ENCODE measurements at regions not wholly inside any gene's neighbourhood (a gene's known extent, or its start where the extent isn't known, plus 50 kb on each side); places are given as distances from the start of the nearest gene placed in this dataset.
A peak's percentile ranks its signal among the peaks of the same experiment; 100 is the strongest.

DNA sequence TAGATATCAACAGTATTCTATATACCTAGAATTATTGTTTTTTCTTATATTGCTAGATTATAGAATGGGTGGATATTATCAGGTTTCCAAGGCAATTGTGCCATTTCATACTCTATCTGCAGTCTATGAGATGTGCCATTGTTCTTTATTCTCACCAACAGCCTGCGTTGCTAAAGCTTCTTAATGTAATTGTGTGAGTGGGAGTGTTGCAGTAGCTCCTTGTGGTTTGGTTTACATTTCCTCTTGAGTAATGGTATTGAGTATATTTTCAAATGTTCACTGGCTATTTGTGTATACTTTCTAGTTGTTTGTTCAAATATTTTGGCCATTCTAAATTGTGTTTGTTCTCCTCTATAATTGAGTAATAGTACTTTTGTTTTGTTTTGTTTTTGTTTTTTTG, 199.2 kb downstream of the TFEC start:
- intact Hi-C loops (cut with DNase I, micrococcal nuclease) = no loop called here

DNA sequence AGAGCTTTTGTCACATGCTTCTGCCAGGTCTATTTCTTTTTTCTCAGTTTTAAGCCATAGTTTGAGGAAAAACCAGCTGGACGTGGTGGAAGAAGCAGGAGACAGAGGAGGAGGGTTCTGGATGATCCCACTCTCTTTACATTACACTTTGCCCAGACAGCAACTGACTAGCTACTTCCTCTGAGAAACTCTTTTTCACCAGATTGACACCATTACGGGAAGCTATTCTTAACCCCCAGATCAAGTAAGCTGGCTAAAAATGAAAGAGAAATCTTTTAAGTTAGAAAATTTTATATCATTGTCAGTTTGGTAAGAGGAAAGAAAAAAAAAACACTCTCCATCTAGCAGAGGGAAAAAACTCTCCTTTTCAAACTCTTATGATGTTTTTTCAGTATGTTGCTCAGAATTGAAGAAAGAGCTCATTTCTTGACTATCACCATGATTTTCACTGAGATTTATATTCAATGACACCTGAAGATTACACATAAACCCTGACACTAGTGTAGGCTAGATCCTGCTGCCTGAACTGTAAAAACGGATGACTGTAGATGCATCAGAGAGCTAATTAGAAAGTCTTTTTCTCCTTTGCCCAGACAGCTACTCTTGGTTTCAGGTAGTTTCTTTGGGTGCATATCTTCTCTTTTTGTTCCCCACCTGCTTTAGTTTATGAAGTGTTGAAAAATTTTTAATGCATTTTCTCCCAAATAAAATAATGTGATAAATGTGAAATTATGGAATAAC, 203.1 kb downstream of the TFEC start:
- Histone ChIP-seq H3K36me3 (ENCODE audit: low read depth) (no peaks in the 10 kb centered on the region), H3K4me3 (no peak overlapping the region), H3K4me1 (ENCODE audit: low read depth) (no peaks in the 10 kb centered on the region), H3K9me3 (no peaks in the 10 kb centered on the region)
- ATAC-seq (no peak), DNase-seq (no peak)
- intact Hi-C loops (cut with DNase I, micrococcal nuclease) = no loop called here
- TF ChIP-seq, protein P1, sequence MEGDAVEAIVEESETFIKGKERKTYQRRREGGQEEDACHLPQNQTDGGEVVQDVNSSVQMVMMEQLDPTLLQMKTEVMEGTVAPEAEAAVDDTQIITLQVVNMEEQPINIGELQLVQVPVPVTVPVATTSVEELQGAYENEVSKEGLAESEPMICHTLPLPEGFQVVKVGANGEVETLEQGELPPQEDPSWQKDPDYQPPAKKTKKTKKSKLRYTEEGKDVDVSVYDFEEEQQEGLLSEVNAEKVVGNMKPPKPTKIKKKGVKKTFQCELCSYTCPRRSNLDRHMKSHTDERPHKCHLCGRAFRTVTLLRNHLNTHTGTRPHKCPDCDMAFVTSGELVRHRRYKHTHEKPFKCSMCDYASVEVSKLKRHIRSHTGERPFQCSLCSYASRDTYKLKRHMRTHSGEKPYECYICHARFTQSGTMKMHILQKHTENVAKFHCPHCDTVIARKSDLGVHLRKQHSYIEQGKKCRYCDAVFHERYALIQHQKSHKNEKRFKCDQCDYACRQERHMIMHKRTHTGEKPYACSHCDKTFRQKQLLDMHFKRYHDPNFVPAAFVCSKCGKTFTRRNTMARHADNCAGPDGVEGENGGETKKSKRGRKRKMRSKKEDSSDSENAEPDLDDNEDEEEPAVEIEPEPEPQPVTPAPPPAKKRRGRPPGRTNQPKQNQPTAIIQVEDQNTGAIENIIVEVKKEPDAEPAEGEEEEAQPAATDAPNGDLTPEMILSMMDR (IDR thresholded peaks at IDR 0.05) = no peak

More for the DNA sequence above, 199.2 kb downstream of the TFEC start:
- Histone ChIP-seq H3K4me1 (ENCODE audit: low read depth) (no peaks in the 10 kb centered on the region), H3K4me3 (no peak overlapping the region), H3K36me3 (ENCODE audit: low read depth) (no peaks in the 10 kb centered on the region), H3K9me3 (no peaks in the 10 kb centered on the region)
- ATAC-seq (no peak), DNase-seq (no peak)
- TF ChIP-seq, protein P1 (IDR thresholded peaks at IDR 0.05) = no peak

- DNase-seq = no peak
- H3K4me1 ChIP-seq (ENCODE audit: low read depth) = no peaks in the 10 kb centered on the region
- intact Hi-C loops (cut with DNase I, micrococcal nuclease) = no loop called here
- no peaks in the 10 kb centered on the region for H3K36me3 ChIP-seq (ENCODE audit: low read depth)
- TF ChIP-seq, protein P1 (IDR thresholded peaks at IDR 0.05) = no peak
- no peak for ATAC-seq
- no peak overlapping the region for H3K4me3 ChIP-seq
- H3K9me3 ChIP-seq = no peaks in the 10 kb centered on the region
Measured at GRCh38 chr7:115825456-115826115, 205.0 kb downstream of the TFEC start.

DNA sequence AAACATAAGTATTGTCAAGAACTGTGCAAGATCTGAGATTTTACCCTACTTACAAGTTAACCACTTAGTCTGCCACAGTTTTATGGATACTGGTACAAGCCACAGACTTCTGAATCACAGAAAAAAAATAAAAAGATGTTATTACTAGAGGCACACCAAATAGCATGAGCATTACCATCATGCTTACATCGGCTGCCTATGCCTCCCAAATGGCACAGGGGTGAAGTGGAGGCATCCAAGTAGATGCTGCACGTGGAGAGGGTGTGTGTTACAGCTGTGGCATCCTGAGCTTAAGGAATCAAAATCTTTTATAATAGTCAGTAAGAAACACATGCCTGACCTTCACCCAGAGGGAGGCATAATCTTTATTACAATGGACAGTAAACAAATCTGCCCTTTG, 207.8 kb downstream of the TFEC start:
- Histone ChIP-seq H3K4me1 (ENCODE audit: low read depth) (no peaks in the 10 kb centered on the region), H3K36me3 (ENCODE audit: low read depth) (no peaks in the 10 kb centered on the region), H3K4me3 (no peak overlapping the region), H3K9me3 (no peaks in the 10 kb centered on the region)
- TF ChIP-seq, protein P1 (IDR thresholded peaks at IDR 0.05) = no peak
- intact Hi-C loops (cut with DNase I, micrococcal nuclease) = no loop called here
- ATAC-seq (peak; percentile 31), DNase-seq (no peak)

DNA sequence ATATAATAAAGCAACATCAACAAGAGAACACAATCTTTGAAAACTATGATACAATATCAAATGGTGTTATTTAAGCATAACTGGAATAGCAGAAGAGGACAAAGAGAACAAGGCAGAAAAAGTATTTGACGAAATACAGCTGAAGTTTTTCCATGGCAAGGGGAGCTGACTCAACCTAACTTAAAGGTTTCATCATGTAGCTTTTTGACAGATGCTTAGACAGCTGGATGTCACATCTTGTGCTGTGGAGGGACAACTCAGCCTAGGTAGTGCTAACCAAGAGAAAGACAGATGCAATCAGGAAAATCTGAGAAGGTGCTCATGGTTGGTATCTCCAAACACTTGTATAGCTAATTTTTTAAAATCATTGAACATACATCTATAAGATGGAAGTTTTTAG, 208.2 kb downstream of the TFEC start:
- Histone ChIP-seq H3K4me1 (ENCODE audit: low read depth) (no peaks in the 10 kb centered on the region), H3K4me3 (no peak overlapping the region), H3K36me3 (ENCODE audit: low read depth) (no peaks in the 10 kb centered on the region), H3K9me3 (no peaks in the 10 kb centered on the region)
- DNase-seq (no peak), ATAC-seq (no peak)
- intact Hi-C loops (cut with DNase I, micrococcal nuclease) = no loop called here
- TF ChIP-seq, protein P1 (IDR thresholded peaks at IDR 0.05) = no peak
